Activated CD4-positive, CD25-positive, alpha-beta regulatory T cell (primary cell): ENCODE measurements at regions not wholly inside any gene's neighbourhood (a gene's known extent, or its start where the extent isn't known, plus 50 kb on each side); places are given as distances from the start of the nearest gene placed in this dataset.

Experiments used
- DNase-seq, 4 experiments: peaks; one replicate each; lab custom pipeline; 2025; lab: John Stamatoyannopoulos, UW

DNA sequence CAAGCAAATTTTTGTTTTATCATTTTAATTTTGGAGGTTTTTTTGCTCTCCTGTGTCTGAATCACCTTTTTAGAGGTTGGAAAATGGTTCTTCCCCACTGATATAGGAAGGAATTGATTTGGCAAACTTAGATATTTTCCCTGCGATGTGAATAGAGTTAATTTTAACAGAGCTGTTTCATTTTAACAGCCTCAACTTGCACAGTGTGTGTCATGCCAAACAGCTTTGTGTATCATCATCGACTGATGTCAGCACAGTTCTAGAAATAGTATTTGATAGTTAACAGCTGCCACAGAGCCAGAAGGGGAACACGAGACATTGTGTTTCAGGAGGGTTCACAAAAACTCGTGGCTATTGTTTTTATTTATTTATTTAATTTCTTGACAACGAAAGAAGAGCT is 243.1 kb upstream of the FOXN3 start:
- no peak for DNase-seq

DNA sequence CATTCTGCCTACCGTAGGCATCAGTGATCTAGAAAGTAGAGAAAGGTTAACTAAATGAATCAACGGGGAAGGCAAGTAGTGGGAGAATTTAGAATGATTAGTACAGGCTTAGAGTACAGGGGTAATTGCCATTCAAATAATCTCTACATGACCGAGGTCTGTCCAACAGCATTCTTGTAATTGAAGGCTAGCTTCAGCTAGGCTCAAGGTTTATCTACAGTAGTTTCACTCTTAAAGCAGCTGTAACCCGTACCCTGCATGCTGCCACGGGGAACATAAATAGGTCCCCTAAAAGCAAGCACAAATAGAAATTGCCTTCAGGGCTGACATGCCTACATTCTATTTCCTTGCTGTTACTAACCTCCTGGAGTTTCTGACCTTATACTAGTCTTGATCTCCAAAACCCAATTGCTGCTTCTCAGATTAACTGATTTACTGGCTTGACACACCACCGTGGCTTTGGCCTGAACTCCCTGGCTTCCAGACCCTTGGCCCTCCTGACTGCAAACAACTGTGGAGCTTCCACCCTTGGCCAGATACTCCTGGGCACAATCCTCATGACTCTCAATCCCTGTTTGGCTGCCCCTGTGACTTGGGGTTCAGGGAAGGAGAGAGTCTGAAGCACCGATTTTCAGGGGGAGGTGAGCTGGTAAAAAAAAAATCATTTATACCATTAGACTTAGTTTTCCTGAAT is 242.1 kb upstream of the FOXN3 start:
- DNase-seq, result no peak

DNA sequence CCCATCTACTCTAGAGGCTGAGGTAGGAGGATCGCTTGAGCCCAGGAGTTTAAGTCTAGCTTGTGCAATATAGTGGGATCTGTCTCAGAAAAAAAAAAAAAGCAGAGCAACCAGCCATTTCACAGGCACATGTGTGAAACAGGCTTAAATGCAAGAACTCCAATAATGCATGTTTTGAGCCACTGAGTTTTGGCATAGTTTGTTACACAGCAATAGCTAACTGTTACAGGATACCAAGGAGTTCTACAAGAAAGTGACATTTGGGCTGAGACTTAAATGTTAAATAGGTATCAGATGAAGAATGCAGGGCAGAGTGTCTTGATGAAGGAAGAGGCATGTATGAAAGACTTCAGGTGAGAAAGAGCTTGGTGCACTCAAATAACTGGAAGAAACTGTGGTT is 240.0 kb upstream of the FOXN3 start:
- DNase-seq, result no peak

DNA sequence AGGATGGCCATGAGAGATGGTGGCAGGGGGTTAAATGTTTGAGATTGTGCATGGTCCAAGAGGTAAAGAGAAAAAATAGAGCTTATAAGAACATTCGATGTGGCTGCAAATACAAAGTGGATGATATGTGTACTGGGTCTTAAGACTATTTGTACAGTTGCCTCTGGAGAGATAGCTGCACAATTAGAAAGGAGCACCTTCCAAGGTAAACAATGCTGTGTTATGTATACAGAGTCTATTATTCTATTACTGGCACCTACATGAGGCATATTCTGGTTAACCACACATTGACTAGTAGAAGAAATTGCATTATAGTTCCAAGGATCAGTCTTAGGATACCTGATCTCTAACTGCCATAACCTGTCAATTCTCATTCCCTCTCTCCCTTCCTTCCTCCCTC is 238.0 kb upstream of the FOXN3 start:
- DNase-seq, result no peak

DNA sequence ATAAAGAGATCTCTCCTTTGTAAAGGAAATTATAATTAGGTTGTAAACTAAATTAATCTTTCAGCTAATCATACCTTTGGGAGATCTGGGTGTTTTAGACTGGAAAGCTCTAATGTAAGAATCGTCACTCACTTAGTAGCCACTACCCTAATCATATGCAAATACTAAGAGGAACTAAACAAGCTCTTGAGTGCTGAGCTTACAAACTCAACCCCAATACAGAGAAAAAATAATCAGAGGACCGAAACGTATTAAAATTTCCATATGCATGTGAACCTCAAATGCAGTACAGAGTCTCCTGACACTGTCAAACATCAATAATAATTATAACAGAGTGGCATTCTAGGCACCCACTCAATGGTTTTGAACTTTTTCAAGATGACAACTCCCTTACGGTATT is 235.3 kb upstream of the FOXN3 start:
- DNase-seq, result no peak

DNA sequence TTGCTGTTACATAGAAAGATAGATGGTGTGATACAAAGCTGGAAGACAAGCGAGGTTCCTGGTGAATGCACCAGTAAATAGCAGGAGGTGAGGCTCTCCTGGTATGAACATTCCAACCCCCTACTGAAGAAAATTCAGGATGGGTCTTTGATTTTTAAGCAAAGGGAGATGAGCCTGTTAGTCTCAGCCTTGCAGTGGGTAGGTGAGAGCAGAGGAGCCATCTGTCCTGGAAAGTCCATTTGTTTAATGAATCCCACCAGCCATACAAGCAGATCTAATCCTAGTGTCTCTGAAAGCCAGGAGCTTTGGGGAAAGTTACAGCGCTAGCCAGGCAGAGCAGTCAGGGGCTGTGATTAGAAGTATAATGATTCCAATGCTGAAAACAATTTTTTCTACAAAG is 234.8 kb upstream of the FOXN3 start:
- DNase-seq, result no peak

DNA sequence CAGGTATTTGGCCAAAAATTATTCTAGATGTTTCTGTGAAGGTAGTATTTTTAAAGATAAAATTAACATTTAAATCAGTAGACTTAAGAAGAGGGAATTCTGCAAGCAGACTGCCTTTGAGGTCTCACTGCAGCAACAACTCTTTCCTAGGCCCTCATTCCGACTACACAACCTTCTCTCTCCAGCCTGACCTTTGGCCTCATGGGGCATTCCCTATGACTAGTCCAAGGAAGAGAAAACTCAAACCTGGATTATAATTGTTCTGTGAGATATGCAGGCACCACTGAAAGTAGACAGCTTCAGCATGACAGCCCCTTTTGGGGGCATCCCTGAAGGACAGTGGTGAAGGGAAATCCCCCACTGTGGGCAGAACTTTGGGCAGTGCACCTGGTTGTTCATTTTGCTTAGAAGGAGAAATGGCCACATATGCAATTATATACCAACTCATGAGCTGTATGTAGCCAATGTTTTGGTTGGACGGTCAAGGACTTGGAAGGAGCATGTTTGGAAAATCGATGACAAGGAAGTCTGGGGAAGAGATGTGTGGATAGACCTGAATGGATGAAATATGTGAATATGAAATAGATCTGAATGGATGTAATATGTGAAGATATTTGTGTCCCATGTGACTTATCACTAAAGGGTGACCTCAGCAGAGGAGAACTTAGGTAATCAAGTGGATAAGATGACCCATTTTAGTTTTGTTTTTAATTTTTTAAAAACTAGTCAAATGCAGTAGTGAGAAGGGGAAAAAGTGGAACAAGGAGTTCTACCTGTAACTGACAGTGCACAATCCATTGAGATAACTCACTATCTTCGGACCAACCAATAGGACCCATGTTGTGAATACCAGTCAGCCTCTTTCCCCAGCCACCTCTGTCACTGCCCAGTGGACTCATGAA is 233.3 kb upstream of the FOXN3 start:
- DNase-seq, result no peak

DNA sequence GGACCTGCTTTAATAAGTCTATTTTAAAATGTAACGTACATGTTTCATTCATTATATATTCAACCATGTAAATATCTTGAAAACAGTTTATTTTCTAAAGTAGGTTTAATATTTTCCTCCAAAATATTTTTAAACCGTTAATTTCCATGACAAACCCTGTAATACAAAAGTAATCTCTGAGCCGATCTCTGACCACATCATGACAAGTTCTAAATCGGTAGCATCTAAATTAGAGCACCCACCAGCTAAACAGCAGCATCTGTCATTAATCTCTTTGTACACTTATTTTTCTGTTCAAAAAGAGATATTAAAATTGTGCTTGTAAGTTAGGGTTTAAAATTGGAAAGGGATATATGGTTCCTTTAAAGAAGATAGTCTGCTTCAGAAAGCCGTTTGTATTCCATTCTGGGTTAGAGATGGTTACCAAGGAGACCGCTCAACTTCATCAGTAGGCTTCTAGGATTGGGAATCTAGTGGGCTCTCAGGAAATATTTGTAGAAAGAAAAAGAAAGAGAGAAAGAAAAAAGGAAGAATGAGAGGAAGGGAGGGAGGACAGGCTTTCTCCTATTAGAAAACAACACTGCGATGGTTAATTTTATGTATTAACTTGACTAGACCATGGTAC is 232.5 kb upstream of the FOXN3 start:
- no peak for DNase-seq

DNA sequence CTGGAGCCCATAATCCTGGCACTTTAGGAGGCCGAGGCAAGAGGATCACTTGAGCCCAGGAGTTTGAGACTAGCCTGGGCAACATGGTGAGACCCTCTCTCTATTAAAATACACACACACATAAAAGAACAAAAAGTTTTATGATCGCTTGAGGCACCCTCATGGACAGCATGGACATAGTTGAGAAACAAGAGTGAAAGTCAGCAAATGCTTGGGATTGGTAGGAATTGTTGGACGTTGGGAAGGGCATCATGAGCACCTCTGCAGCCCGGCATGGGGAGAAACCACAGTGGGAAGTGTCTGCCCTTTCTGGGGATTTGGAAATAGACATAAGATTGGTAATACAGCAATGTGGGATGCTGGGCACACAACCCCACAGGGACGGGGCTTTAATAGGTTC is 231.9 kb upstream of the FOXN3 start:
- no peak for DNase-seq

DNA sequence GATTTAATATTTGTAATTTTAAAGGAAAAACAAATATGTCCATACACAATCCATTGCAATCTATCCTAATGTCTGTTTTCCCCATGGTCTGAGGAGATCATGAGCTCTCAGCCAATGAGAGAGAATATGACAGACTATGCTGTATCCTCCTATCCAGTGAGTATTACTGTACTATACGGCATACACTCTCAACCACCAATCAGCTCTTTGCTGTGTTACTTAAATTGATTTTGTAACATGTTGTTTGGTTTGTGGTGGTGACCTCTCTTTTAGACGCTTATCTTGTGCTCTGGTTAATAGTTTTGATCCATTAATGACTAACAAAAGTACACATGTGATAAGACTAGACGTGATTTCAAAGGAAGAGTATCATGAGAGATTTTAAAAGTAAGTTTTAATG is 231.5 kb upstream of the FOXN3 start:
- DNase-seq, result no peak

DNA sequence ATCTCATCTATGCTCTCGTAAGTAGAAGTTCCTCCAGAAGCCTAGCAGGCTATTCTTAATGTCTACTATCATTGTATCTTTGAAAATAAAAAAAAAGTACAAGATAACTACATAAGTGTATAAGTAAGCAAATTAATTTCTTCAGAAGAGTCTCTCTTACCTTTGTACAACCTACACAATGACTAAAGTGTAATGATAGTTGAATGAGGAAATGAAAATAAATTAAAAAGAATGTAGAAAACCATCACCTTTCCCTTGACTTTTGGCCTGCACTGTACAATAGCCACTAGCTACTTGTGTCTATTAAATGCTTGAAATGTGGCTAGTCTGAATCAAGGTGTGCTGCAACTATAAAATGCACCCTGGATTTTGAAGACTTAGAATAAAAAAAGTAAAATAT is 229.9 kb upstream of the FOXN3 start:
- DNase-seq, result no peak

DNA sequence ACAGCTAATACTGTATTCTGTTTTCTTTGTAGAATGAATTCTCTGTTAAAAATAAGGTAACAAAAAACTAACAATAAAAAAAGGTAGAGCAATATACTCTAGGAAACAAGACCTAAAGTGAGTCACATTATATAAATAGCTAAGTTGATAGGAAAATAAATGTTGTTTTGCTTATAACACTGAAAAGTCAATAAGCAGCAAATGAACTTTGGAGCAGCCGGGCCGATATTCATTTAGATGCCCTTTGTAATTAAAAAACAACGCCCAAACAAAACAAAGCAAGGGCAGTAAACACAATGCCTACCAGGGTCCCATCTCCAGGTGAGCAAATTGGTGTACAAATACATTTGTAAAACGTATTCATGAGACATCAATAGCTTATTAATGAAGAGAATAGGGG is 227.6 kb upstream of the FOXN3 start:
- no peak for DNase-seq

DNA sequence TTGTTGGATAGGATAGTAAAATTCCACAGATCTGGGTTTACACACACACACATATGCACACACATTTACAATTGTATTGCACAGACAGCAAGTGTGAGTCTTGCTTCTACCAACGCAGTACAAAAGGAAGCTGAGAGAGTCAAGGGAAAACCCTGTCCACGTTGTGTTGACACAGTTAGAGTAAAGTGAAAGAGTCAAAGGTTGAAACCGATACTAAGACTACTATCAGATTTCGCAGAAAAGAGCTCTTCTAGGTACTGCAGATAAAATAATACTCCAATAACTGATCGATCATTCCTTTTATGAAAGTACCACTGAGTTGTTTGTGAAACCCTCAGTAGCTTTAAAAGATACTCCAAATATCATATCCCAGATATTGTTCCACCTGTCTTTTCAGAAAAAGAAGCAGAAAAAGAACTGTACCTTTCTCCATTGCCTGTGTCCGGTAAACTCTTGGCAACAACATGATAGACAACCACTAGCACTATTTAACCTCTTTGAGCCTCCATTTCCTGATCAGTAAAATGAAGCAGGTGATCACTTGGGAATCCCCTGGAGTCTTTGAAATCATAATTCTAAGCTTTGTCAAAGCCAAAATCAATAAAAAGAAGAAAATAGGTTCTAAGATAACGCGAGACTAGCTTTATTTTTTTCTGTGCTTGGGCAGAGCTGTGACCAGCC is 224.6 kb upstream of the FOXN3 start:
- DNase-seq, result no peak

DNA sequence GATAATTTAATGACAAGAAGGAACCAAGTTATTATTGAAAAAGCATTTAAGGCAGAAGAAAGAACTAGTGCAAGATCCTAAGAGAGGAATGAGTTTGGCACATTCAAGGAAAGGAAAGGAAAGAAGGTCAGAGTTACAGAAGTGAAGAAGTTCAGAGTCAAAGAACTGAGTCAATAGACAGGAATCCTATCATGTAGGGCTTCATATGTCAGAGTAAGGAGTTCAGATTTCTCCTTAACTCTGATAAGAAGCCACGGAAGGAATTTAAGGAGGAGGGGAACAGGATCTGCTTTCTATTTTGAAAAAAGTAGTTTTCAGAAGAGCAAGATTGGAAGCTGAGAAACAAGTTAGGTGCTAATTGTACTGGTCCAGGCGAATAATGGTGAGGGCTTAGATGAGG is 223.1 kb upstream of the FOXN3 start:
- no peak for DNase-seq

DNA sequence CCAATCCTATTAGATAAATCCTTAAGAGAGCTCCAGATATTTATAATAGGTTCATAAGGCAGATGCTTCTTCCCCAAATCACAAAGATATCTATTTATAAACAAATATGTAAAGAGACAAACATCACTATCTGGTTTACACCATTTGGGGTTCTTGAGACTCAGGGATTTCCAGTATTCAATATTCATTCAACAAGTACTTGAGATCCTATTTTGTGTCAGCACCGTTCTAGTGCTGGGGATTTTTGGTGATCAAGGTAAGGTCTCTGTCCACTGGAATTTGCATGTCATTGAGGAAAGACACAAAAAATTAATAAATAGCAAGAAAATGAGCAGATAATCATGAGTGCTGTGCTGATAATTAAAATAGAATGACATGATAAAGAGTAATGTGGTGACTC is 222.7 kb upstream of the FOXN3 start:
- DNase-seq, result no peak

DNA sequence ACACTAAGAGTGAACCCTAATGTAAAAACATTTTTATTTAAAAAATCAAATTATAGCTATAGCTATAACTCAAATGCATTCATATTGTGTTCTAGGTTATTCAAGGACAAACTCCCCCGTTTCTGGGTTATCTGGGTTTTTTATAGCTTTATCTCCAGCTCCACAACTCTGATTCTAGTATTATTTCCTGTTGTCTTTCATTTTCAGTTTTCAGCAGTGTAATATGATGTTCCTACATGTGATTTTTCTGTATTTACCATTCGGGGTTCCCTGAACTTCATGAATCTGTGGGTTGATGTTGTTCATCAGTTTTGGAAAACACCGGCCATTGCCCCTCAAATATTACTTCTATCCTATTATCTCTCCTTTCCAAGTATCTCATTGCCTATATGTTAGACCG is 221.9 kb upstream of the FOXN3 start:
- no peak for DNase-seq

DNA sequence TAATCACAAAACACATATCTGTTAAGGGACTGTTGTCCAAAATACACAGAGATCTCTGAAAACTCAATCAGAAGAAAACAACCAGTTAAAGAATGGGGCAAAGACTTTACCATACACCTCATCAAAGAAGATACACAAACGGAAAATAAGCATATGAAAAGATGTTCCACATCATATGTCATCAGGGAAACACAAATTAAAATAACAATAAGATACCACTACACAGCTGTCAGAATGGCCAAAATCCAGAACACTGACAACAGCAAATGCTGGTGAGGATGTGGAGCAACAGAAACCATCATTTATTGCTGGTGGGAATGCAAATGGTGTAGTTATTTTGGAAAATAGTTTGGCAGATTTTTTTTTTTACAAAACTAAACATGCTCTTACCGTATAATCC is 220.5 kb upstream of the FOXN3 start:
- no peak for DNase-seq

DNA sequence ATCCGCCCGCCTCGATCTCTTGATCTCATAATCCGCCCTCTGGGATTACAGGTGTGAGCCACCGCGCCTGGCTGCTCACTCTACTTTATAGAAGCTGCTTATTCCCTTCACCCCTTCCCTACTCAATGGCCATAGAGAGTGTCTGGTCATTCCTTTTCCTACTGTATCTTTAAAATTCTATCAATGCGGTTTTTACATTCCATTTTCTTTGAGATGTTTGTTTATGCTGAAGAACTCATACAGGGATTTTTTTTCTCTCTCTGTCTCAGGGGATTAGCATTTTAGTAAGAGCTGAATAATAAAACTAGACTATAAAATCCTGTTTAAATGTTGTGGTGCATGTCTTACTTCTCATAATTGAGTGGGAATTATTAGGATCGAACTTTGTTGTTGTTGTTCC is 218.6 kb upstream of the FOXN3 start:
- DNase-seq, result no peak

DNA sequence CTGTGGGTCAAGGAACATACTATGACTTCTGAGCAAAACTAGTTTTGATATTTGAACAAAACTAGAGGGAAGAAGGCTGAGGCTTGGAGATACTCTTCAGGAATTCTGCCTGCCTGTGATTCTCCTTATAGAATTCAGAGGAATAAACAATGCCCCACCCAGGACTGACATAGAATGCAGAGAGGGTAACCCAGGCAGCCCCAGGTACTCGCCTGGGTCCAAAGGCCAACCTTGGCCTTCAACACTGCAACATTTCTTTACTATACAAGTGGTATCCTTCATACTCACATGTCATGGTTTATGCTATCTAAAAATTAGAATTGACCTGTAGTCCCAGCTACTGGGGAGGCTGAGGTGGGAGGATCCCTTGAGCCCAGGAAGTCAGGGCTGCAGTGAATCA is 217.0 kb upstream of the FOXN3 start:
- no peak for DNase-seq

DNA sequence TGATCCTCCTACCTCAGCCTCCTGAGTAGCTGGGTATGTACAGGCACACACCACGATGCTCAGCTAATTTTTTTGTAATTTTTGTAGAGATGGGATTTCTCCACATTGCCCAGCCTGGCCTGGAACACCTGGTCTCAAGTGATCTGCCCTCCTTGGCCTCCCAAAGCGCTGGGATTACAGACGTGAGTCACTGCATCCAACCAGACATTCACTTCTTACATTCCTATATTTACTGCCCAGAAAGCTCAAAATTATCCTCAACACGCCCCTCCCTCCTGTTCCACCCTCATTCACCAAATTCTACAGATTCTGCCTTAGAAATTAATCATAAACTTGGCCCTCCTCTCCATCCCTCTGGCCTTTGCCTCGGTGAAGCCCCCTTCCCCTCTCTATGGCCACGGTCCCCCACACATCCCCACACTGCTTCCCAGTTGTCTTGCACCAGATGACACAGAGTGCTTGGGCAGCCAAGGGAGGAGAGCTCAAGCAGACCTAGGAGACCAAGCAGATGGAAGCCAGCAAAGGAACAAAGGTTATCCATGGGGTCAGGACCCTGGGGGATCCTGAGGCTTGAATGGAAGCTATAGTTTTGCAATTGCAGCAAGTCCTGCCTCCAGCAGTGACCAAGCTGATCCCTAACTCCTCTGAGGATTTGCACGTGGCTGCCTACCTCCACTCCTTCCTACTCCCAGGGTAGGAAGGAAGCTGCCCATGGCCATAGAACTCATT is 213.2 kb upstream of the FOXN3 start:
- DNase-seq, result no peak

DNA sequence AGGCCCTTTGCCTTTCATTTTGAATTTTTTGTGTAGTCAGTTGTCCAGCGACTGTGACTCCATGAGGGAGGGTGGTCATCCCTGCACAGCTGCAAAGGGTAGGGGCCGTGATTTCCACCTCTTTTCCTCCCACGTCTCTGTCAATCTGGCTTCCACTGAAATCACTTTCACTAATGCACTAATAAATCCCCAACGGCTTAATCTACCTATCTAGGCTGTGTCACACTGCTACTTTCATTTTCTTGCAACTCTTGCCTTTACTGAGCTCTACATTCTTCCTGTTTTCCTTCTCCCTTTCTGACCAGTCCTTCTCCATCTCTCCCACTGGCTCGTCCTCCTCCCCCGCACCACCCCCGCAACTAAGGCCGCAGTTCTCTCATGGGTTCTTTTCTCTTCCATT is 212.3 kb upstream of the FOXN3 start:
- no peak for DNase-seq

DNA sequence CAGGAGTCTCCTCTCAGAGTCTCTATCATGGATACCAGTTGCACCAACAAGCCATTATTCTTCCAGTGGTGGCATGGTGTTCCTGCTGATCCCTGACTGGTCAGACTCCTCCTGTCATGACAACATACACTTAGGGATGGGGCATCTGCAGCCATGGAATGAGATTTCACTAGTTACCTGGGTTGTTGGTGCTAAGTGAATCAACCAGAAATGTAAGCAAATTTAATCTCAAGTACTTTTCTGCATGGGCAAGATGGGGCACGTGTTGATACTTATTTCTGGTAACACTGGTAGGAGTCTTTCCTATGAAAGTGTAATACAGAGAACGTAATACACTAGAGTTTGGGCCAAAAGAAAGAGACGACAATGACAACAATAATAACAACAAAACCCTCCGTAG is 211.5 kb upstream of the FOXN3 start:
- no peak for DNase-seq
